Calu3 (cell line): ENCODE measurements at regions not wholly inside any gene's neighbourhood (a gene's known extent, or its start where the extent isn't known, plus 50 kb on each side); places are given as distances from the start of the nearest gene placed in this dataset.
"Not testable (repeated sequence)": the region's sequence is repeated elsewhere in the genome, so short reads cannot be mapped to it uniquely, and the experiment has no call there.

Experiments
- BruUV-seq: library from RNA; stranded (reverse); fragments of 400-500 nt; replicated peaks from 2 replicates; lab custom pipeline; 2021; lab: Mats Ljungman, UMichigan
- CTCF ChIA-PET: fragments of 300-600 bp; sonication (Branson Sonifier 250); formaldehyde crosslinking; loops from one replicate; lab custom pipeline; 2022; ENCODE audit warnings: antibody characterized with exemption; lab: Charles Lee
- DNase-seq: peaks from one replicate; pipeline ENCODE4 v3.0.0; 2022
- H3K27ac Mint-ChIP-seq: one replicate; pipeline ENCODE4 v1.8.0; 2022; ENCODE audit warnings: mixed read lengths; ENCODE audit not compliant: unreplicated experiment
- H3K27me3 Mint-ChIP-seq: one replicate; pipeline ENCODE4 v1.8.0; 2022; ENCODE audit warnings: mixed read lengths; ENCODE audit not compliant: unreplicated experiment
- H3K36me3 Mint-ChIP-seq: one replicate; pipeline ENCODE4 v1.8.0; 2022; ENCODE audit warnings: mild to moderate bottlenecking, moderate library complexity, mixed read lengths; ENCODE audit not compliant: insufficient read depth, unreplicated experiment
- H3K4me1 Mint-ChIP-seq: one replicate; pipeline ENCODE4 v1.8.0; 2022; ENCODE audit warnings: mild to moderate bottlenecking, low read depth, mixed read lengths; ENCODE audit not compliant: unreplicated experiment
- H3K4me3 Mint-ChIP-seq: one replicate; pipeline ENCODE4 v1.8.0; 2022; ENCODE audit warnings: mild to moderate bottlenecking, low read depth, moderate library complexity, mixed read lengths; ENCODE audit not compliant: unreplicated experiment
- H3K9me3 Mint-ChIP-seq: one replicate; pipeline ENCODE4 v1.8.0; 2022; ENCODE audit warnings: low read depth, mixed read lengths; ENCODE audit not compliant: unreplicated experiment
- intact Hi-C: fragments of 100-400 bp; cut with micrococcal nuclease; formaldehyde crosslinking; loops from one replicate; pipeline ENCODE4 v1.10.0; 2022; ENCODE audit not compliant: unreplicated experiment
- TF ChIP-seq, protein P1 (sequence below): fragments of 200-600 bp; IDR thresholded peaks from one replicate; pipeline ENCODE4 v1.8.0; 2022; ENCODE audit warnings: antibody characterized with exemption; ENCODE audit not compliant: unreplicated experiment

DNA sequence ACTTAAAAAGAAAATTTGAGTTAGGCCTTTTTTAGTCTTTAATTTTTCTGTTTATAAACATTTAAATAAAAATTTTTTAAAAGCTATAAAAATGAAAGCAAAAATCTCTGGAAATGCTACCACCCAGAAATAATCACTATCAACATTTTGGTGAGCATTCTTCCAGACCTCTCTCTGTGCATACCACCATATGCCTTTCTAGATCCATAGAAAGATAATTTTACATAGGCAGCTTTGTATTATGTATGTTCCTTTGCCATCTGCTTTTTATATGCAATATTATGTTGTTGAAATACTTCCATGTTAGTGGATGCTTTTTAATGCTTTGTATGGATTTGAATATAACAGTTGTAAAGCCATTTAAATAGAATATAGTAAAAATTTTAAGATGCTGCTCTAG, 496.7 kb upstream of the HTR1E start:
- BruUV-seq: no TSS peak
- Mint-ChIP-seq H3K36me3 (no peaks in the 10 kb centered on the region), H3K27ac (no peak overlapping the region), H3K4me3 (no peak overlapping the region), H3K27me3 (no peaks in the 10 kb centered on the region), H3K9me3 (peaks cover 3% of the 10 kb centered on the region), H3K4me1 (no peaks in the 10 kb centered on the region)
- TF ChIP-seq, protein P1, sequence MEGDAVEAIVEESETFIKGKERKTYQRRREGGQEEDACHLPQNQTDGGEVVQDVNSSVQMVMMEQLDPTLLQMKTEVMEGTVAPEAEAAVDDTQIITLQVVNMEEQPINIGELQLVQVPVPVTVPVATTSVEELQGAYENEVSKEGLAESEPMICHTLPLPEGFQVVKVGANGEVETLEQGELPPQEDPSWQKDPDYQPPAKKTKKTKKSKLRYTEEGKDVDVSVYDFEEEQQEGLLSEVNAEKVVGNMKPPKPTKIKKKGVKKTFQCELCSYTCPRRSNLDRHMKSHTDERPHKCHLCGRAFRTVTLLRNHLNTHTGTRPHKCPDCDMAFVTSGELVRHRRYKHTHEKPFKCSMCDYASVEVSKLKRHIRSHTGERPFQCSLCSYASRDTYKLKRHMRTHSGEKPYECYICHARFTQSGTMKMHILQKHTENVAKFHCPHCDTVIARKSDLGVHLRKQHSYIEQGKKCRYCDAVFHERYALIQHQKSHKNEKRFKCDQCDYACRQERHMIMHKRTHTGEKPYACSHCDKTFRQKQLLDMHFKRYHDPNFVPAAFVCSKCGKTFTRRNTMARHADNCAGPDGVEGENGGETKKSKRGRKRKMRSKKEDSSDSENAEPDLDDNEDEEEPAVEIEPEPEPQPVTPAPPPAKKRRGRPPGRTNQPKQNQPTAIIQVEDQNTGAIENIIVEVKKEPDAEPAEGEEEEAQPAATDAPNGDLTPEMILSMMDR: no peak
- no peak for DNase-seq
- CTCF ChIA-PET: no interaction called here
- intact Hi-C loops: no loop called here

DNA sequence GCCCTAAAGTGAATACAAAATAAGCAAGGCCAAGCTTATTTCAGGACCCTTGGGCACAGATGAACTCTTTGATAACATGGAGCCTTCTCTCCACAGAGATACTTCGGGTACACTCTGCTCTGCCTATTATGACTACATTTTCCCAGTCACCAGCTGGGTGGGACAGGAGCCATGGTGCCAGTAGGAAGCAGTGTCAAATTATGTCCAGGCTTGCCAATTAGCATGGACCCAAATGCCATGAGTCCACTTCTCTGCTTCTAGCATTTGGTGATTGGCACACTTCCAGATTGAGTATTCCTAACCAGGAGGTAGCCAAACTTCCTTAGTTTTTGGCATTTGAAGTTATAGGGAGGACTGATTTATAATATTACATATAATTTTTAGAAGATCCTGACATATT, 513.8 kb upstream of the HTR1E start:
- peaks cover 13% of the 10 kb centered on the region for H3K27me3 Mint-ChIP-seq
- TF ChIP-seq, protein P1: no peak
- H3K9me3 Mint-ChIP-seq: no peaks in the 10 kb centered on the region
- no peaks in the 10 kb centered on the region for H3K4me1 Mint-ChIP-seq
- no peaks in the 10 kb centered on the region for H3K36me3 Mint-ChIP-seq
- no peak overlapping the region for H3K4me3 Mint-ChIP-seq
- CTCF ChIA-PET: no interaction called here
- no TSS peak for BruUV-seq
- no peak overlapping the region for H3K27ac Mint-ChIP-seq
- DNase-seq: no peak
- intact Hi-C loops: no loop called here

DNA sequence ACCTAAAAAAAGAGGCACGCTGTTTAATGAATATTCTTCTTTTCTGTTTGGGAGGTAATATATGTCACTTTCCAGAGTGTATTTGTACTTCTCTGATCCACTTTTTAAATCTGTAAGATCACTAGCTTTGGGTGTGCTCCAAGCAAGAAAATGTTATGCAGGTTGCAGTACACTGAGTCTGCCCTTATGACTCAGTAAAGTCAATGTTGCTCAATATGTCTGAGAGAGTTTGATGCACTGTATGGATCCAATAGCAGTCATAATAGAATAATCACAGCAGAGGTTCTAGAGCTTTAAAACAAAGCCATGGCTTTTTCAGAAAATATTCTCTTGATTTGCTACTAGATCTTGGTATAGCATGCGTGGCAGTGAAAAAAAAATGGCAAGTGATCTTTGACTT, 525.3 kb upstream of the HTR1E start:
- BruUV-seq: no TSS peak
- TF ChIP-seq, protein P1: no peak
- H3K4me3 Mint-ChIP-seq: no peak overlapping the region
- intact Hi-C loops: no loop called here
- H3K9me3 Mint-ChIP-seq: no peaks in the 10 kb centered on the region
- H3K27me3 Mint-ChIP-seq: peaks cover 13% of the 10 kb centered on the region
- CTCF ChIA-PET: no interaction called here
- H3K27ac Mint-ChIP-seq: no peak overlapping the region
- no peak for DNase-seq
- no peaks in the 10 kb centered on the region for H3K4me1 Mint-ChIP-seq
- H3K36me3 Mint-ChIP-seq: no peaks in the 10 kb centered on the region

GRCh38 chr6:86407128-86407527, 530.2 kb upstream of the HTR1E start:
- CTCF ChIA-PET: interaction anchor here (1.0 kb wide), 1 partner anchor 13 kb away, joined by 3 read pairs; no protein-coding TSS in a partner anchor
- no peak for DNase-seq
- Mint-ChIP-seq H3K9me3 (no peaks in the 10 kb centered on the region), H3K36me3 (no peaks in the 10 kb centered on the region), H3K27ac (no peak overlapping the region), H3K4me1 (no peaks in the 10 kb centered on the region), H3K4me3 (no peak overlapping the region), H3K27me3 (peaks cover 13% of the 10 kb centered on the region)
- intact Hi-C loops: no loop called here
- TF ChIP-seq, protein P1: no peak
- BruUV-seq: no TSS peak

GRCh38 chr6:86392850-86393249, 544.5 kb upstream of the HTR1E start:
- CTCF ChIA-PET, H3K9me3 Mint-ChIP-seq, H3K27me3 Mint-ChIP-seq, BruUV-seq, intact Hi-C loops, H3K4me3 Mint-ChIP-seq, H3K36me3 Mint-ChIP-seq, H3K27ac Mint-ChIP-seq, DNase-seq, H3K4me1 Mint-ChIP-seq: not testable (repeated sequence)
